ENCODE measurements at regions not wholly inside any gene's neighbourhood (a gene's known extent, or its start where the extent isn't known, plus 50 kb on each side); places are given as distances from the start of the nearest gene placed in this dataset.
A peak's percentile ranks its signal among the peaks of the same experiment; 100 is the strongest.
"Not testable (repeated sequence)": the region's sequence is repeated elsewhere in the genome, so short reads cannot be mapped to it uniquely, and the experiment has no call there.

- no peak overlapping the region for H3K27ac ChIP-seq
- H3K4me1 ChIP-seq = no peaks in the 10 kb centered on the region
- intact Hi-C loops (cut with DNase I; ENCODE audit: low total_unique reads) = no loop called here
- TF ChIP-seq CTCF (IDR thresholded peaks at IDR 0.05 in 4 of 5, conservative IDR thresholded peaks at IDR 0.05 in 1 of 5) (no peak), POLR2A (IDR thresholded peaks at IDR 0.05) (no peak)
- H3K9me3 ChIP-seq = no peaks in the 10 kb centered on the region
- no peak for DNase-seq
- no peak for ATAC-seq
- in situ Hi-C loops (cut with MboI; ENCODE audit: low sequenced_read_pairs in 4 of 4) = no loop called here
- no peaks in the 10 kb centered on the region for H3K36me3 ChIP-seq
- H3K4me3 ChIP-seq = no peak overlapping the region
- no peaks in the 10 kb centered on the region for H3K27me3 ChIP-seq
Observed at GRCh38 chrX:9396930-9397329, 67.9 kb upstream of the TBL1X start.

GRCh38 chrX:9401051-9401450 lies 63.8 kb upstream of the TBL1X start:
- Histone ChIP-seq H3K9me3 (no peaks in the 10 kb centered on the region), H3K4me3 (no peak overlapping the region), H3K4me1 (no peaks in the 10 kb centered on the region), H3K27me3 (no peaks in the 10 kb centered on the region), H3K27ac (no peak overlapping the region), H3K36me3 (no peaks in the 10 kb centered on the region)
- intact Hi-C loops (cut with DNase I; ENCODE audit: low total_unique reads) = no loop called here
- no peak for DNase-seq
- in situ Hi-C loops (cut with MboI; ENCODE audit: low sequenced_read_pairs in 4 of 4) = no loop called here
- ATAC-seq = no peak
- TF ChIP-seq CTCF (IDR thresholded peaks at IDR 0.05 in 4 of 5, conservative IDR thresholded peaks at IDR 0.05 in 1 of 5) (no peak), POLR2A (IDR thresholded peaks at IDR 0.05) (no peak)

GRCh38 chrX:9403374-9403773 lies 61.5 kb upstream of the TBL1X start:
- TF ChIP-seq POLR2A (IDR thresholded peaks at IDR 0.05) (no peak), CTCF (IDR thresholded peaks at IDR 0.05 in 4 of 5, conservative IDR thresholded peaks at IDR 0.05 in 1 of 5) (no peak)
- intact Hi-C loops (cut with DNase I; ENCODE audit: low total_unique reads) (no loop called here), in situ Hi-C loops (cut with MboI; ENCODE audit: low sequenced_read_pairs in 4 of 4) (no loop called here)
- no peaks in the 10 kb centered on the region for H3K36me3 ChIP-seq
- ATAC-seq (no peak), DNase-seq (no peak)
- H3K4me3 ChIP-seq = no peak overlapping the region
- no peaks in the 10 kb centered on the region for H3K27me3 ChIP-seq
- no peaks in the 10 kb centered on the region for H3K9me3 ChIP-seq
- H3K4me1 ChIP-seq = no peaks in the 10 kb centered on the region
- H3K27ac ChIP-seq = no peak overlapping the region

- H3K4me1 ChIP-seq; H3K36me3 ChIP-seq; intact Hi-C loops (cut with DNase I; ENCODE audit: low total_unique reads); H3K9me3 ChIP-seq; ATAC-seq; H3K27ac ChIP-seq; in situ Hi-C loops (cut with MboI; ENCODE audit: low sequenced_read_pairs in 4 of 4); H3K4me3 ChIP-seq; H3K27me3 ChIP-seq: not testable (repeated sequence)
- peak in 1 of 2 donors; percentile 12 for DNase-seq
Observed at GRCh38 chrX:9405635-9406034, 59.2 kb upstream of the TBL1X start.

GRCh38 chrX:9410889-9411288 lies 54.0 kb upstream of the TBL1X start:
- H3K9me3 ChIP-seq; in situ Hi-C loops (cut with MboI; ENCODE audit: low sequenced_read_pairs in 4 of 4); H3K36me3 ChIP-seq; DNase-seq; intact Hi-C loops (cut with DNase I; ENCODE audit: low total_unique reads); H3K27ac ChIP-seq; H3K4me3 ChIP-seq; H3K27me3 ChIP-seq; ATAC-seq; H3K4me1 ChIP-seq: not testable (repeated sequence)

- ATAC-seq; H3K9me3 ChIP-seq; H3K4me3 ChIP-seq; DNase-seq; H3K27me3 ChIP-seq; intact Hi-C loops (cut with DNase I; ENCODE audit: low total_unique reads); H3K36me3 ChIP-seq; H3K27ac ChIP-seq; H3K4me1 ChIP-seq; in situ Hi-C loops (cut with MboI; ENCODE audit: low sequenced_read_pairs in 4 of 4): not testable (repeated sequence)
Observed at GRCh38 chrX:9411682-9412081, 53.2 kb upstream of the TBL1X start.

All from gastrocnemius medialis (tissue), 4 donors.